CD4-positive, alpha-beta memory T cell (primary cell): ENCODE measurements at regions not wholly inside any gene's neighbourhood (a gene's known extent, or its start where the extent isn't known, plus 50 kb on each side); places are given as distances from the start of the nearest gene placed in this dataset.

ENCODE experiments used
- CTCF ChIA-PET: fragments of 350-600 bp; sonication (Branson Sonifier 250); formaldehyde crosslinking; loops from one replicate; lab custom pipeline; 2021; ENCODE audit warnings: inconsistent platforms; ENCODE audit not compliant: partially characterized antibody; lab: Charles Lee
- POLR2A ChIA-PET: fragments of 350-600 bp; sonication (Branson Sonifier 250); formaldehyde crosslinking; loops from one replicate; lab custom pipeline; 2021; ENCODE audit not compliant: partially characterized antibody; lab: Charles Lee
- DNase-seq, 5 donors: peaks; one replicate each; pipeline versions ENCODE4 v3.0.0 to v3.0.0-alpha.2; 2020 to 2022; ENCODE audit warnings: mixed read lengths in 1 of 5
- H3K27ac ChIP-seq: one replicate; pipeline ENCODE4 v1.7.0; 2013; ENCODE audit warnings: low read depth, low read length
- H3K27me3 ChIP-seq: 2 replicates; pipeline ENCODE4 v1.7.0; 2013; ENCODE audit warnings: mild to moderate bottlenecking, low read length, moderate library complexity; ENCODE audit not compliant: insufficient read depth
- H3K36me3 ChIP-seq: 2 replicates; pipeline ENCODE4 v1.7.0; 2013; ENCODE audit warnings: mild to moderate bottlenecking, low read length, moderate library complexity; ENCODE audit not compliant: insufficient read depth
- H3K4me1 ChIP-seq: 2 replicates; pipeline ENCODE4 v1.7.0; 2013; ENCODE audit warnings: mild to moderate bottlenecking, low read length, moderate library complexity; ENCODE audit not compliant: insufficient read depth
- H3K4me3 ChIP-seq, 2 donors: one replicate each; pipeline ENCODE4 v1.7.0; 2013; ENCODE audit warnings: low read length in 2 of 2, mild to moderate bottlenecking in 1 of 2
- H3K9me3 ChIP-seq, 2 donors: one replicate each; pipeline ENCODE4 v1.7.0; 2013; ENCODE audit warnings: low read length in 2 of 2, control low read depth in 1 of 2; ENCODE audit not compliant: control insufficient read depth in 1 of 2
- H3K27ac Mint-ChIP-seq, 7 donors: one replicate each; pipeline ENCODE4 v1.8.0; 2020 to 2021; ENCODE audit warnings: mixed read lengths in 7 of 7, mild to moderate bottlenecking in 6 of 7, inconsistent platforms in 3 of 7, moderate library complexity in 3 of 7
- H3K27me3 Mint-ChIP-seq, 2 donors: one replicate each; pipeline ENCODE4 v1.8.0; 2020 to 2021; ENCODE audit warnings: mixed read lengths in 2 of 2
- H3K36me3 Mint-ChIP-seq, 2 donors: one replicate each; pipeline ENCODE4 v1.8.0; 2020 to 2021; ENCODE audit warnings: mixed read lengths in 2 of 2, inconsistent platforms in 1 of 2, mild to moderate bottlenecking in 1 of 2
- H3K4me1 Mint-ChIP-seq, 4 donors: one replicate each; pipeline ENCODE4 v1.8.0; 2020 to 2021; ENCODE audit warnings: mixed read lengths in 4 of 4, mild to moderate bottlenecking in 1 of 4
- H3K4me3 Mint-ChIP-seq, 8 donors: one replicate each; pipeline ENCODE4 v1.8.0; 2020 to 2021; ENCODE audit warnings: mixed read lengths in 8 of 8, mild to moderate bottlenecking in 7 of 8, moderate library complexity in 6 of 8, inconsistent platforms in 3 of 8
- H3K9me3 Mint-ChIP-seq, 8 donors: one replicate each; pipeline ENCODE4 v1.8.0; 2020 to 2021; ENCODE audit warnings: mixed read lengths in 8 of 8, mild to moderate bottlenecking in 5 of 8, inconsistent platforms in 3 of 8, moderate library complexity in 1 of 8
- intact Hi-C: fragments of 100-400 bp; cut with micrococcal nuclease; formaldehyde crosslinking; loops from one replicate; pipeline ENCODE4 v1.15.1; 2023

GRCh38 chr2:8457092-8457481 lies 224.8 kb upstream of the ID2 start:
- peak overlapping the region; percentile 83 to 95 (median 89) for H3K4me3 Mint-ChIP-seq
- H3K27ac Mint-ChIP-seq, result peak overlapping the region; percentile 75 to 96 (median 90)
- H3K9me3 Mint-ChIP-seq, result no peaks in the 10 kb centered on the region
- peaks cover 21 to 47% (median 32%) of the 10 kb centered on the region in 4 donors for H3K4me1 Mint-ChIP-seq
- POLR2A ChIA-PET, result interaction anchor here (0.6 to 4.5 kb wide), 7 partner anchors 15 to 225 kb away, joined by 3 to 21 read pairs (median 8); partner anchors contain the start of gene ID2
- Histone ChIP-seq H3K27me3 (no peaks in the 10 kb centered on the region), H3K4me3 (peak overlapping the region in 1 of 2 donors; percentile 45), H3K36me3 (no peaks in the 10 kb centered on the region), H3K4me1 (peaks cover 37% of the 10 kb centered on the region), H3K9me3 (no peaks in the 10 kb centered on the region), H3K27ac (peak overlapping the region; percentile 61)
- intact Hi-C loops, result loop anchor here (1.0 to 2.0 kb wide), 2 partner anchors 88 to 224 kb away; no protein-coding TSS in a partner anchor
- H3K27me3 Mint-ChIP-seq, result no peaks in the 10 kb centered on the region
- CTCF ChIA-PET, result interaction anchor here (1.0 to 2.3 kb wide), 3 partner anchors 20 to 225 kb away, joined by 3 to 8 read pairs (median 3); partner anchors contain the start of gene ID2
- peak in 3 of 5 donors; percentile 38 to 68 (median 43) for DNase-seq
- H3K36me3 Mint-ChIP-seq, result peaks cover 0 to 4% of the 10 kb centered on the region in 2 donors

GRCh38 chr2:8457699-8458502 lies 224.0 kb upstream of the ID2 start:
- DNase-seq, result peak in 4 of 5 donors; percentile 24 to 65 (median 40)
- peak overlapping the region in 1 of 2 donors; percentile 17 for H3K4me3 ChIP-seq
- H3K27ac Mint-ChIP-seq, result peak overlapping the region; percentile 75 to 96 (median 90)
- no peaks in the 10 kb centered on the region for H3K36me3 ChIP-seq
- peaks cover 37% of the 10 kb centered on the region for H3K4me1 ChIP-seq
- peak overlapping the region; percentile 83 to 95 (median 86) for H3K4me3 Mint-ChIP-seq
- no peaks in the 10 kb centered on the region for H3K27me3 Mint-ChIP-seq
- peak overlapping the region; percentile 61 for H3K27ac ChIP-seq
- ChIA-PET CTCF (interaction anchor here (2.3 kb wide), 1 partner anchor 86 kb away, joined by 8 read pairs; no protein-coding TSS in a partner anchor), POLR2A (interaction anchor here (1.2 to 4.5 kb wide), 5 partner anchors 14 to 224 kb away, joined by 5 to 21 read pairs (median 9); partner anchors contain the start of gene ID2)
- peaks cover 20 to 44% (median 35%) of the 10 kb centered on the region in 4 donors for H3K4me1 Mint-ChIP-seq
- no peaks in the 10 kb centered on the region for H3K9me3 Mint-ChIP-seq
- intact Hi-C loops, result loop anchor here (1.0 to 2.0 kb wide), 2 partner anchors 87 to 223 kb away; no protein-coding TSS in a partner anchor
- H3K36me3 Mint-ChIP-seq, result peaks cover 0 to 4% of the 10 kb centered on the region in 2 donors
- no peaks in the 10 kb centered on the region for H3K27me3 ChIP-seq
- H3K9me3 ChIP-seq, result no peaks in the 10 kb centered on the region

DNA sequence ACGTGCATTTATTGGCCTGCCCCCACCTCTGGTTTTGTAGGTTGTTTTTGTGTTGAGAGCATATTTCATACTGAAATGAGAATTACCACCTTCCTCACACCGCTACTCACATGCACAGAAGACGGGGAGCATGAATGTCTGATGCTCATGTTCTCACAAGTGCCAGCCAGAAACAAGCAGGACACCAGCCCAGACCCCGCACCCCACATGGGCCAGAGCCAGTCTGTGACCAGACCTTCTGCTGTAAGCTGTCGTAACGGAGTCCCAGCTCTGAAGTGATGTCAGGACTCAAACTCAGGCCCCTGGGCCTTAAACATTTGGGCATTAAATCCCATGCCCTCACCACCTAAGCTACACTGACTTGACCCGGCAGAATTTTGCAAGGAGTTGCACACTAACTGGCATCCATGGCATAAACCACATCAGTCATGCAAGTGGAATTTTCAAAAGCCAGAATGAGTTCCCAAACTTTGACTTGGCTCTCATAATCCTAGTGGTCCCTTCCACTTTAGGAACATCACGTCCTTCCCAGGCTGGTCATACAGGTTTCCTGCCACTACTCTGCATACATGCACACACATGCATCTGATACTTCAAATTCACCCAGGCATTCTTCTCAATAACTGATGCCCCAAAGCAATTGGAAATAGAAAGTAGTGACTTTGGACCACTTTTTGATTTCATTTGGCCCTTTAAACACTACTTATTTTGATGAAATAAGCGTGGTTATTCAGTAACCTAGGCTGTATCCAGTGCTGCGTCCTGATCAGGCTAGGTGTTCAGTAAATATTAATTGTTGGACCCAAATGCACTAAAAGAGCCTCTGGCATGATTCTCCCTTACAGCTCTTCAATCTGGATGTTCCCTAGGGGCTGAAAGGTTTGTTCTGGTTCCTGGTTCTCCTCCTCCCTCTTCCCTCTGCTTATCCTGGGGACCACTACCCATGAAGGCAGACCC lies 223.1 kb upstream of the ID2 start:
- peak overlapping the region; percentile 75 to 96 (median 89) for H3K27ac Mint-ChIP-seq
- no peaks in the 10 kb centered on the region for H3K9me3 Mint-ChIP-seq
- H3K27me3 Mint-ChIP-seq, result no peaks in the 10 kb centered on the region
- POLR2A ChIA-PET, result interaction anchor here (0.8 to 4.5 kb wide), 7 partner anchors 14 to 223 kb away, joined by 3 to 21 read pairs (median 8); partner anchors contain the start of gene ID2
- Histone ChIP-seq H3K27me3 (no peaks in the 10 kb centered on the region), H3K36me3 (no peaks in the 10 kb centered on the region), H3K4me1 (peaks cover 37% of the 10 kb centered on the region), H3K4me3 (no peak overlapping the region), H3K27ac (peak overlapping the region; percentile 61), H3K9me3 (no peaks in the 10 kb centered on the region)
- H3K36me3 Mint-ChIP-seq, result peaks cover 0 to 4% of the 10 kb centered on the region in 2 donors
- CTCF ChIA-PET, result no interaction called here
- peaks cover 19 to 43% (median 34%) of the 10 kb centered on the region in 4 donors for H3K4me1 Mint-ChIP-seq
- intact Hi-C loops, result no loop called here
- DNase-seq, result no peak
- H3K4me3 Mint-ChIP-seq, result peak overlapping the region in 5 of 8 donors; percentile 4 to 84 (median 40)

DNA sequence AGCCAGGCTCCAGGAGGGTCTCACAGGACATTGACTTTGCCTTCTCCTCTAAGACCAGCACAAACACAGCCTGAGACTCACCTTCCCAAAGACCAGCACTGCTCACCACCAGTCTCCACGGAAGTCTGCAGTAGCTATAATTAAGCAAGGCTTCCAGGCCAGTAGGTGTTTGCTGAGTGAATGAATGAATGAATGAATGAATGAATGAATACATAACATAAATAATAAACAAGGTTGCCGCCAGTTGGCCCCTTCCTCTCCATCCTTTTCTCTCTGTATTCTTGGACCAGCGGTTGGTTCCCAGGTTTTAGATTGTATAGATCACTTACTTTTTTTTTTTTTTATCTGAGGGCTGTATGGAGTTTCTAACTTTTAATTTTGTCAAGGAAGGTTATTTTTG lies 222.4 kb upstream of the ID2 start:
- peak overlapping the region in 1 of 8 donors; percentile 43 for H3K4me3 Mint-ChIP-seq
- ChIA-PET CTCF (no interaction called here), POLR2A (interaction anchor here (0.8 to 4.5 kb wide), 3 partner anchors 13 to 29 kb away, joined by 3 to 21 read pairs (median 8); no protein-coding TSS in a partner anchor)
- H3K27me3 Mint-ChIP-seq, result no peaks in the 10 kb centered on the region
- Histone ChIP-seq H3K27ac (no peak overlapping the region), H3K27me3 (no peaks in the 10 kb centered on the region), H3K9me3 (no peaks in the 10 kb centered on the region), H3K36me3 (no peaks in the 10 kb centered on the region), H3K4me1 (peaks cover 37% of the 10 kb centered on the region), H3K4me3 (no peak overlapping the region)
- intact Hi-C loops, result no loop called here
- peak overlapping the region in 1 of 7 donors; percentile 89 for H3K27ac Mint-ChIP-seq
- peaks cover 19 to 47% (median 34%) of the 10 kb centered on the region in 4 donors for H3K4me1 Mint-ChIP-seq
- peaks cover 0 to 4% of the 10 kb centered on the region in 2 donors for H3K36me3 Mint-ChIP-seq
- DNase-seq, result no peak
- H3K9me3 Mint-ChIP-seq, result no peaks in the 10 kb centered on the region

GRCh38 chr2:8461341-8461740 lies 220.5 kb upstream of the ID2 start:
- Histone ChIP-seq H3K27me3 (no peaks in the 10 kb centered on the region), H3K9me3 (no peaks in the 10 kb centered on the region), H3K36me3 (no peaks in the 10 kb centered on the region), H3K27ac (no peak overlapping the region), H3K4me1 (peaks cover 22% of the 10 kb centered on the region), H3K4me3 (no peak overlapping the region)
- POLR2A ChIA-PET, result no interaction called here
- Mint-ChIP-seq H3K27me3 (no peaks in the 10 kb centered on the region), H3K4me1 (peaks cover 13 to 31% (median 19%) of the 10 kb centered on the region in 4 donors), H3K9me3 (no peaks in the 10 kb centered on the region), H3K4me3 (no peak overlapping the region), H3K36me3 (peaks cover 0 to 2% of the 10 kb centered on the region in 2 donors), H3K27ac (peak overlapping the region in 1 of 7 donors; percentile 53)
- CTCF ChIA-PET, result no interaction called here
- intact Hi-C loops, result no loop called here
- DNase-seq, result no peak

DNA sequence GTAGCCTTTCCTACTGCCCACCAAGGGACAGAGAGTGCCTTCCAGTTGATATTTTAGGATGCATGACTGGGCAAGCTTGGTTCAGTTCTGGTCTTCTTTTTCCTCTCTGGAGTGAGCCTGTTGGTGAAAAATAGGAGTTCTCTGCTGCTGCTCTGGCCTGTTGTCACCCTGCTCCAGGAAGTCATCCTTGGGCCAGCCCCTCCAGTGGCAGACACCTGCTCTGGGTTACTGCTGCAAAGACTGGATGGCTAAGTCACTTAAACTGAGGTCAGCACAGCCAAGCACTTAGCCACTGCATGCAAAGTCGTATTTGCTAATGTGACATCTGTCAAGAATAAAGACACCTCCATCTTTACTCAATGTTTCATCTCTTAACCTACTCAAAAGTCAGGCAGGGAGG lies 219.6 kb upstream of the ID2 start:
- Histone ChIP-seq H3K36me3 (no peaks in the 10 kb centered on the region), H3K4me3 (no peak overlapping the region), H3K4me1 (peaks cover 18% of the 10 kb centered on the region), H3K9me3 (no peaks in the 10 kb centered on the region), H3K27me3 (no peaks in the 10 kb centered on the region), H3K27ac (no peak overlapping the region)
- peaks cover 11 to 28% (median 16%) of the 10 kb centered on the region in 4 donors for H3K4me1 Mint-ChIP-seq
- intact Hi-C loops, result no loop called here
- CTCF ChIA-PET, result no interaction called here
- no peaks in the 10 kb centered on the region for H3K27me3 Mint-ChIP-seq
- H3K36me3 Mint-ChIP-seq, result peaks cover 0 to 2% of the 10 kb centered on the region in 2 donors
- POLR2A ChIA-PET, result interaction anchor here (0.8 kb wide), 2 partner anchors 9 to 13 kb away, joined by 3 read pairs; no protein-coding TSS in a partner anchor
- no peak overlapping the region for H3K27ac Mint-ChIP-seq
- H3K9me3 Mint-ChIP-seq, result no peaks in the 10 kb centered on the region
- DNase-seq, result no peak
- no peak overlapping the region for H3K4me3 Mint-ChIP-seq
